ENCODE measurements at regions not wholly inside any gene's neighbourhood (a gene's known extent, or its start where the extent isn't known, plus 50 kb on each side); places are given as distances from the start of the nearest gene placed in this dataset.

GRCh38 chr16:66079671-66080334 is 286.7 kb upstream of the CDH5 start:
- BruUV-seq (replicated peaks) = no TSS peak
- H4K20me1 ChIP-seq (ENCODE audit: low read length) = no peaks in the 10 kb centered on the region
- ChIA-PET POLR2A (ENCODE audit: unreplicated experiment) (no interaction called here), CTCF (no interaction called here)
- H3K4me3 ChIP-seq (ENCODE audit: low read length) = no peak overlapping the region
- no peak overlapping the region for H3K27ac ChIP-seq (ENCODE audit: low read length)
- no peaks in the 10 kb centered on the region for H3F3A ChIP-seq (ENCODE audit: low read length, unreplicated experiment)
- no peaks in the 10 kb centered on the region for H3K9me2 ChIP-seq (replicated peaks; ENCODE audit: low read length)
- no peak for DNase-seq
- peaks cover 27% of the 10 kb centered on the region for H3K4me1 ChIP-seq (ENCODE audit: insufficient read depth, low read length)
- H3K9me3 ChIP-seq (ENCODE audit: low read length) = no peaks in the 10 kb centered on the region
- intact Hi-C loops (cut with micrococcal nuclease) = no loop called here
- no peaks in the 10 kb centered on the region for H3K36me3 ChIP-seq (ENCODE audit: low read depth, low read length)
- H3K27me3 ChIP-seq (ENCODE audit: low read length) = no peaks in the 10 kb centered on the region
- H3K4me2 ChIP-seq (ENCODE audit: low read length) = no peak overlapping the region
- TF ChIP-seq EZH2phosphoT487 (IDR thresholded peaks at IDR 0.05; ENCODE audit: borderline replicate concordance, low read length) = no peak
- no peak for TF ChIP-seq CTCF (conservative IDR thresholded peaks at IDR 0.05; ENCODE audit: low read depth, low read length)
- no peak for TF ChIP-seq EZH2 (IDR thresholded peaks at IDR 0.05; ENCODE audit: low read length, unreplicated experiment)
- no peak overlapping the region for H3K9ac ChIP-seq (ENCODE audit: low read length)
- H2AFZ ChIP-seq (ENCODE audit: low read length) = no peak overlapping the region
- ATAC-seq = no peak
- no peaks in the 10 kb centered on the region for H3K79me2 ChIP-seq (ENCODE audit: low read length)

- Histone ChIP-seq H3F3A (ENCODE audit: low read length, unreplicated experiment) (no peaks in the 10 kb centered on the region), H3K4me1 (ENCODE audit: insufficient read depth, low read length) (no peaks in the 10 kb centered on the region), H3K27me3 (ENCODE audit: low read length) (no peaks in the 10 kb centered on the region), H4K20me1 (ENCODE audit: low read length) (no peaks in the 10 kb centered on the region), H3K79me2 (ENCODE audit: low read length) (no peaks in the 10 kb centered on the region), H2AFZ (ENCODE audit: low read length) (no peak overlapping the region), H3K9me2 (replicated peaks; ENCODE audit: low read length) (no peaks in the 10 kb centered on the region), H3K4me3 (ENCODE audit: low read length) (no peak overlapping the region), H3K27ac (ENCODE audit: low read length) (no peak overlapping the region), H3K9ac (ENCODE audit: low read length) (no peak overlapping the region), H3K36me3 (ENCODE audit: low read depth, low read length) (no peaks in the 10 kb centered on the region), H3K9me3 (ENCODE audit: low read length) (no peaks in the 10 kb centered on the region), H3K4me2 (ENCODE audit: low read length) (no peak overlapping the region)
- TF ChIP-seq CTCF (conservative IDR thresholded peaks at IDR 0.05; ENCODE audit: low read depth, low read length) (no peak), EZH2 (IDR thresholded peaks at IDR 0.05; ENCODE audit: low read length, unreplicated experiment) (no peak), EZH2phosphoT487 (IDR thresholded peaks at IDR 0.05; ENCODE audit: borderline replicate concordance, low read length) (no peak)
- ATAC-seq = no peak
- POLR2A ChIA-PET (ENCODE audit: unreplicated experiment) = no interaction called here
- CTCF ChIA-PET = no interaction called here
- BruUV-seq (replicated peaks) = no TSS peak
- DNase-seq = no peak
- intact Hi-C loops (cut with micrococcal nuclease) = no loop called here
Observed at GRCh38 chr16:66070140-66070917, 296.2 kb upstream of the CDH5 start.

GRCh38 chr16:66069587-66069986 is 296.9 kb upstream of the CDH5 start:
- no peaks in the 10 kb centered on the region for H3K36me3 ChIP-seq (ENCODE audit: low read depth, low read length)
- ATAC-seq (no peak), DNase-seq (no peak)
- no peak overlapping the region for H3K4me2 ChIP-seq (ENCODE audit: low read length)
- H3K79me2 ChIP-seq (ENCODE audit: low read length) = no peaks in the 10 kb centered on the region
- no peak overlapping the region for H3K4me3 ChIP-seq (ENCODE audit: low read length)
- intact Hi-C loops (cut with micrococcal nuclease) = no loop called here
- no peak overlapping the region for H3K9ac ChIP-seq (ENCODE audit: low read length)
- H3K9me2 ChIP-seq (replicated peaks; ENCODE audit: low read length) = no peaks in the 10 kb centered on the region
- H4K20me1 ChIP-seq (ENCODE audit: low read length) = no peaks in the 10 kb centered on the region
- H3K27me3 ChIP-seq (ENCODE audit: low read length) = no peaks in the 10 kb centered on the region
- no peaks in the 10 kb centered on the region for H3K9me3 ChIP-seq (ENCODE audit: low read length)
- POLR2A ChIA-PET (ENCODE audit: unreplicated experiment) = no interaction called here
- BruUV-seq (replicated peaks) = no TSS peak
- H2AFZ ChIP-seq (ENCODE audit: low read length) = no peak overlapping the region
- CTCF ChIA-PET = no interaction called here
- H3F3A ChIP-seq (ENCODE audit: low read length, unreplicated experiment) = no peaks in the 10 kb centered on the region
- H3K4me1 ChIP-seq (ENCODE audit: insufficient read depth, low read length) = no peaks in the 10 kb centered on the region
- H3K27ac ChIP-seq (ENCODE audit: low read length) = no peak overlapping the region
- TF ChIP-seq CTCF (conservative IDR thresholded peaks at IDR 0.05; ENCODE audit: low read depth, low read length) (no peak), EZH2 (IDR thresholded peaks at IDR 0.05; ENCODE audit: low read length, unreplicated experiment) (no peak), EZH2phosphoT487 (IDR thresholded peaks at IDR 0.05; ENCODE audit: borderline replicate concordance, low read length) (no peak)
